HG02870 (cell line): ENCODE measurements at regions not wholly inside any gene's neighbourhood (a gene's known extent, or its start where the extent isn't known, plus 50 kb on each side); places are given as distances from the start of the nearest gene placed in this dataset.

Experiments used
- ATAC-seq: cut with Tn5 transposase; IDR thresholded peaks from one replicate; pipeline ENCODE4 v1.9.1; 2021; ENCODE audit warnings: mild to moderate bottlenecking, moderate library complexity; ENCODE audit not compliant: unreplicated experiment

DNA sequence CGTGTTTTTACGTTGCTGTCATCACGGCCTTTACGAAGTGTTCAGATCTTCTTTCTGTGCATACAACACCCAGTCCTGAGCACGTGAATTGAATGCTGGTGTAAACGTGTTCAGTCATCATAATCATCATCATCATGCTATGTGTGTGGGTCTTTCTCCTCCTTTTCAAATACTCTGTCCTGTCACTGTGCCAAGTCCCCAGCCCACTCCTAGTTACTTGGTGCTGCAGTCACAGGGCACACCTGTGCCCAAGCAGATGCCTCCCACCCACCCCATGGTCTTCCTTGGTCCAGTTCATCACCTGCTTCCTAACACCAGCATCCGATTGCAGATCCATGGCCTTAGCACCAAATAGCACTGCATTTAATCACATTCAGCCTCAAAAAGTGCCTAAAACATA, 78.6 kb upstream of the MGMT start:
- ATAC-seq: no peak

DNA sequence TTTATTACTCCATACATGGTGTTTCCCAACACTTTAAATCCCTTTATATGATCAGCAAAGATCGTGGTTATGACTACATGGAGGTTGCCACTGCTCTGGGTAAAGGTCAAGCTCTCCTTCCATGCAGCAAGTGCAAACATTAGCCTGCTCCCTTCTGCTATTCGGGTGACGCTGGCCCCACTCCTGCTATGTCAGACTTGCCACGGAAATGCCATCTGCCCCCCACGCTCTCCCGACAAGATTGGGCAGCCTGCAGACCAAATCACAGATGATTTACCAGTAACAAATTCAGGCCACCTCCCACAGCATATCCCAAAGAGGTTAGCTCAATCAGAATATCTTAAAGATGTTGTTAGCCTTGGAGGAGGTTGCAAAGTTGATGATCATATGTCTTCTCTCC, 77.8 kb upstream of the MGMT start:
- no peak for ATAC-seq

- no peak for ATAC-seq
Observed at GRCh38 chr10:129390147-129390546, 76.9 kb upstream of the MGMT start.

DNA sequence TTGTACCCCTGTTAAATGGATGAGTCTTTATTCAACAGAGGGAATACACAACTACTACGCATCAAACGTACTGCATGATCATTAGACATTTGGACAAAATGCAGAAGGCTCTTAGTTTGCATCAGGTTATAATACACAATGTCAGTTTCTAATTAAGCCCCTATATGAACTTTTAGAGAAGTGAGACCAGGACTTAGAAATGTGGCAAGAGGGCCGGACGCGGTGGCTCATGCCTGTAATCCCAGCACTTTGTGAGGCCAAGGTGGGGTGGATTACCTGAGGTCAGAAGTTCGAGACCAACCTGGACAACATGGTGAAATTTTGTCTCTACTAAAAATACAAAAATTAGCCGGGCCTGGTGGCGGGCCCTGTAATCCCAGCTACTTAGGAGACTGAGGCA, 76.3 kb upstream of the MGMT start:
- ATAC-seq: no peak

- no peak for ATAC-seq
Observed at GRCh38 chr10:129391464-129391863, 75.6 kb upstream of the MGMT start.

DNA sequence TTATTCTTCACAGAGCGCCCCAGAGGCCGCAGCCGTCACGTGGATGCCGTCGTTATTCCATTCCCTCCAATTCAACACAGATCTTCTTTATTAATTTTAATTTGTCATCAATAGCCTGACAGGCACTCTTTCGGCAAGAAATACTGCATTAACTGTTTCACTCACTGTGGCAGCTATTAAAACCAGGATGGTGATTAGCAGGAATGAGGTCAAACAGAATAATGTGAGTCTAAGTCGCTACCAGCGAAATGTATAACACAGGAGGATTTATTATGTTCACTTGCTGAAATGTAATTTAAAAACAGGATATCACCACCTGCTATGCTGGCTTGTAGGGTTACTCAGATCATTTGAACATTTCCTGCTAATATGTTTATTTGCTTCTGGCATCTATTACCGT, 74.2 kb upstream of the MGMT start:
- ATAC-seq: no peak

DNA sequence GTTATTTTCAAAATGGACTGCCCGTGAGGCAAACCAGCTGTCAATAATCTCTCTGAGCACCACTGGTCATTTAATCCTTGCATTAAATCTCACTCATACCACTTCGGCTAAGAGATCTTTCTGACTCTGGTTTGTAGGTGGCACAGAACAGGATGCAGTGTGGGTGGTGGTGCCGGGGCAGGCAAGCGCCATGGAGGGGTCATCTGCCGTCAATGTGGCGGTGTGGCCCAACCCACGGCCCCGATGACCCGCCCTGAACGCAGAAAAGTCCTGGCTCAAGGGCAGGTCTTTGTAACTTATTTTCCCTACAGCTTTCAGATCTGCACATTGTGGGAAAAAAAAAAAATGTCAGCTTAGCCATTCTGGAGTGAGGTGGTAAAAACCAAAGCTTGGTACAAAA, 73.2 kb upstream of the MGMT start:
- no peak for ATAC-seq

DNA sequence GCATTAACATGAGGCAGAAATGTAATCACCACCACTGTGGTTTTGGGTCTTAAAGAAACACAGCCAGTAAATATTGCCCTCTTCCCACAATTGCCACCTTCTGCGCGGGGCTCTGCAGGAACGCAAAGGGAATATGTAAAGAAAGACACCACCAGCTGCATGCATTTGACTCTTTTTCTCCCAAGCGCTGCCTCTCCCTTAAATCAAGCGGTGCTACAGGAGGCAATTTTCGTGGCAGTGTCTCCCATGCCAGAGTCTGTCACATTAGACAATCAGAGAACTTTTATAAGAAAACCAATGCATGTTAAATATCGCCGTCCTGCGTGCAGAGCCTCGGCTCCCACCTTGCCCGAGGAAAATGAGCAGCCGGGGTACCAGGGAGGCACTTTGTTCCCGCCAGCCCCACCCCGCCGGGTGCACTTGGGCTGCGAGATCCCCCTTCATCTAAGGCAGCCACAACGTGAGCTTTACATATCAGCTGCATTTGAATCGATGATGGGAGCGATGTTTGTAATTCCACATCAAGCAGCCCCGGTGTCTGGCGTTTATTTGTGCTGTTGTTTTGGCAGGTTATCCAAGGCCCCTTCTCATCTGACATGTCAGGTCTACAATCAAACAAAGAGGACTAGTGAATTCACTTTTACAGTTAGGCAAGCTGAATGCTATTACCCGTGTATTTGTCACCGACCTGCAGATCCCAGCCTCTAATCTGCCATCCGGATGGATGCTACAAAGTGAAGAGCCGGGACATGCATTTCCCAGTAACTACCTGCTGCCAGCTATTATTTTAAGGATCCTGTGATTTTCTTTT, 72.3 kb upstream of the MGMT start:
- ATAC-seq: no peak

DNA sequence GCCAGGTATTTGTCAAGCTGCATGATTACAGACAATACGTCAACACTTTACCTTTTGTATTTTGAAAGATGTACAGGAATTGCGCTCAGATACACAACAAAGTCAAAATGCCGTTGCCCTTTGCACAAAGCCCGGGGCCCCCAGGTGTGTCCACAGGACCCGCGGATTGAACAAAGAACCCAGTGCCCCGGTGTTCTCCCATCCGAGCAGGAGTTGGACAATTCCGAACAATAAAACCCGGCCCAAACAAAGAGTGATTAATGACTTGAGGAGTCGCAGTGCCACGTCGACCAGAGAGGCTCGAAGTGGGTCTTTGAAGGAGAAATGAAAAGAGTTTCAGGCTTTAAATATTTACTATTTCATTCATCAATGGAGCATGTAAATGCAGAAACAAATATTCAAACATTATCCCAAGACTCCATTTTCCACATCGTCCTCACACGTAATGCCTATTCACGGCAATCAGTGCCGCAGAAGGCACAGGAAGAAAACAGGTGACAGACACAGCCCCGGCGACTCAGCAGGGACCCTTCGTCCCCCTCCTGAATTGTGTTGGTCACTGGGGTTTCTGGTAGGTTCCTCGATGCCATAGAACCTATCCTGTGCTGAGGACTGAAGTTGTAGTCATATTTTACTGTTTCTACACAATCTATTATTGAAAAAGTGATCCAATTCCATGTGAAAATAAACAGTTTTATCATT, 70.9 kb upstream of the MGMT start:
- no peak for ATAC-seq

GRCh38 chr10:129397198-129397974, 69.7 kb upstream of the MGMT start:
- no peak for ATAC-seq

- ATAC-seq: no peak
Observed at GRCh38 chr10:129398711-129399141, 68.3 kb upstream of the MGMT start.

DNA sequence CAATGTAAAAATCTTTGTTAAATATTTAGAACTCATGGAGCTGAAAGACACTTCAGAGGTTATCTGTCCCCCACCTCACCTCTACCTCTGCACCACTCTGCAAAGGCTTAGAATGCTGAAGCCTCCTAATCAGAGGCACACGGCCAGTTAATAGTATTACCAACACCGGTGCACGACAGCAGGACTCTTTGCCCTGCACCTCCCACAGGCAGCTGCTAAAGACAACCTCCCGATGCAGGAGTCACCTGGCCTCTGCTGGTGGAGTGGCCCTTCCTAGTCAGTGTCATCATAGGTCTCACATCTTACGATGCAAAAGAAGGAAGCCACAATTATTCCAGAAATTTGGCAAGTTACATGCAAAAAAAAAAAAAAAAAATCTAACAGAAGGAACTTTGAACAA, 66.6 kb upstream of the MGMT start:
- ATAC-seq: no peak

DNA sequence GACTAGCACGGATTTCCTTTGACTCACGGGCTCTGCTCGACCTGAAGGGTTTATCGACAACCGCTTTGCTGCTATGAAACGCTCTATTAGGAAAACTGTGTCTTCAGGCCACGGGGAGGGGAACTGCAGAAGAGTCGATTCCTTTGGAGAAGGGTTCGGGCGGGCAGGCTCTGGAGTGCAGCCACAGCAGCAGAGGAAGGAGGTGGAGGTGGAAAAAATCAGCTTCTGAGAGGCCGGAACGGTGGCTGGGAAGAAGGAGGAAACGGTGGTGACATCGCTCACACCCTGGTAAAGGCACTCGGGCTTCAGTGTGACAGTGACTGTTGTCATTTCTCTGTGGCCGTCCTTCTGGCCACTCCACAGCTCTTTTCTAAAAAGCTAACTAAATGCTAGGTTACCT, 64.6 kb upstream of the MGMT start:
- no peak for ATAC-seq

- ATAC-seq: no peak
Observed at GRCh38 chr10:129404091-129404490, 63.0 kb upstream of the MGMT start.

GRCh38 chr10:129405389-129405788, 61.7 kb upstream of the MGMT start:
- no peak for ATAC-seq

- ATAC-seq: no peak
Observed at GRCh38 chr10:129410688-129411392, 56.2 kb upstream of the MGMT start.

DNA sequence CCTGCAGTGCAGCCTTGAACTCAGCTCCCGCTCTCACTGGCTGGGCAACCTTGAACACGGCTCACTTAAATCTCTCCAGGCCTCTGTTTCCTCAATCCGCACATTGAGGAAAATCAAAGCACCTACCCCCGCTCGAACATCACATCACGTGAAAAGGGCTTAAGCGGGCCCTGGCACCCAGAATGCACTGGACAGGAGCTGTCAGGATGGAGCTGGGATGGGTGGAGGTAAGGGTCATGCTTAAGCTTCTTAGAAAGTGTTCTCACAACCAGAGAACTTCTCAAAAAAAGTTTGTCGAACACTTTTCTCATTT, 55.7 kb upstream of the MGMT start:
- no peak for ATAC-seq

DNA sequence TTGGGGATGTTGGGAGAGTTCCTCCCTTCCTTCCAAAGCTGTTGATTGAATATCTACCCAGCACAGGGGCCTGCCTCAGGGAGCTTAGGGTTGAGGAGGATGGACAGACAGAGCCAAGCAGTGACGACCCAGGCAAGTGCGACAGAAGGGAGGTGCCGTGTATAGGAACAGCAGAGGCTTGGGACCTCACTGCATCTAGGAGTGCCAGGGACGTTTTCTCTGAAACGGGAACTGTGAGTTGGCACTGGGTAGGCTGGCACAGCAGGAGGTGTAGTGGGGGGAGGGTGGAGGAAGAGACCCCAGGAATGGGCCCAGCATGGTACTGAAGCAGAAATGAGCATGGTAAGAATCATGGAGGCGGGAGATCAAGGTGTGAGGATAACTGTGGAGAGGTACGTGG, 55.3 kb upstream of the MGMT start:
- ATAC-seq: no peak

GRCh38 chr10:129413024-129413423, 54.0 kb upstream of the MGMT start:
- no peak for ATAC-seq

- no peak for ATAC-seq
Observed at GRCh38 chr10:129415215-129416140, 51.6 kb upstream of the MGMT start.
